GM13976 (cell line): ENCODE measurements at regions not wholly inside any gene's neighbourhood (a gene's known extent, or its start where the extent isn't known, plus 50 kb on each side); places are given as distances from the start of the nearest gene placed in this dataset.

Experiments
- DNase-seq: peaks from one replicate; pipeline ENCODE4 v3.0.0; 2012; ENCODE audit warnings: low spot score
- CTCF ChIP-seq: IDR thresholded peaks from 2 replicates; pipeline ENCODE4 v1.5.1; 2012; ENCODE audit warnings: borderline replicate concordance, mild to moderate bottlenecking; ENCODE audit not compliant: insufficient read depth; ENCODE audit errors: extremely low read depth, missing control alignments, control extremely low read depth
- in situ Hi-C: fragments of 300-500 bp; cut with MboI; formaldehyde crosslinking; loops from one replicate; pipeline ENCODE4 v1.12.0; 2022; ENCODE audit warnings: low sequenced_read_pairs, mixed read lengths, inconsistent platforms; ENCODE audit not compliant: unreplicated experiment

GRCh38 chr1:38207275-38207674, 160.7 kb upstream of the POU3F1 start:
- DNase-seq = no peak
- TF ChIP-seq CTCF = no peak
- in situ Hi-C loops = no loop called here

GRCh38 chr1:38204698-38205097, 158.1 kb upstream of the POU3F1 start:
- no peak for DNase-seq
- TF ChIP-seq CTCF = no peak
- in situ Hi-C loops = no loop called here

- no peak for DNase-seq
- in situ Hi-C loops = no loop called here
- no peak for TF ChIP-seq CTCF
Measured at GRCh38 chr1:38203441-38203840, 156.8 kb upstream of the POU3F1 start.

GRCh38 chr1:38201431-38201830, 154.8 kb upstream of the POU3F1 start:
- in situ Hi-C loops = no loop called here
- no peak for TF ChIP-seq CTCF
- DNase-seq = no peak

GRCh38 chr1:38198621-38199020, 152.0 kb upstream of the POU3F1 start:
- TF ChIP-seq CTCF = no peak
- in situ Hi-C loops = no loop called here
- no peak for DNase-seq

GRCh38 chr1:38198099-38198498, 151.5 kb upstream of the POU3F1 start:
- DNase-seq = no peak
- TF ChIP-seq CTCF = no peak
- in situ Hi-C loops = no loop called here
